ENCODE measurements at regions not wholly inside any gene's neighbourhood (a gene's known extent, or its start where the extent isn't known, plus 50 kb on each side); places are given as distances from the start of the nearest gene placed in this dataset.

- Mint-ChIP-seq H3K36me3 (ENCODE audit: low read depth) (no peaks in the 10 kb centered on the region), H3K9me3 (no peaks in the 10 kb centered on the region), H3K4me1 (ENCODE audit: low read depth) (no peaks in the 10 kb centered on the region), H3K27me3 (ENCODE audit: insufficient read depth) (no peaks in the 10 kb centered on the region), H3K27ac (no peak overlapping the region), H3K4me3 (no peak overlapping the region)
- DNase-seq (ENCODE audit: low spot score), result no peak
- intact Hi-C loops (cut with micrococcal nuclease), result no loop called here
Observed at GRCh38 chr12:115761784-115762183, 515.7 kb downstream of the MED13L start.

- H3K36me3 Mint-ChIP-seq (ENCODE audit: low read depth), result no peaks in the 10 kb centered on the region
- intact Hi-C loops (cut with micrococcal nuclease), result no loop called here
- no peak overlapping the region for H3K4me3 Mint-ChIP-seq
- no peaks in the 10 kb centered on the region for H3K9me3 Mint-ChIP-seq
- no peak overlapping the region for H3K27ac Mint-ChIP-seq
- H3K27me3 Mint-ChIP-seq (ENCODE audit: insufficient read depth), result peaks cover 2% of the 10 kb centered on the region
- DNase-seq (ENCODE audit: low spot score), result no peak
- H3K4me1 Mint-ChIP-seq (ENCODE audit: low read depth), result no peaks in the 10 kb centered on the region
Observed at GRCh38 chr12:115760231-115760630, 517.3 kb downstream of the MED13L start.

GRCh38 chr12:115758877-115759620 lies 518.4 kb downstream of the MED13L start:
- Mint-ChIP-seq H3K4me3 (no peak overlapping the region), H3K9me3 (no peaks in the 10 kb centered on the region), H3K4me1 (ENCODE audit: low read depth) (no peaks in the 10 kb centered on the region), H3K36me3 (ENCODE audit: low read depth) (no peaks in the 10 kb centered on the region), H3K27me3 (ENCODE audit: insufficient read depth) (peaks cover 5% of the 10 kb centered on the region), H3K27ac (no peak overlapping the region)
- no peak for DNase-seq (ENCODE audit: low spot score)
- intact Hi-C loops (cut with micrococcal nuclease), result no loop called here

GRCh38 chr12:115758183-115758582 lies 519.3 kb downstream of the MED13L start:
- no peak for DNase-seq (ENCODE audit: low spot score)
- Mint-ChIP-seq H3K9me3 (no peaks in the 10 kb centered on the region), H3K4me3 (no peak overlapping the region), H3K36me3 (ENCODE audit: low read depth) (no peaks in the 10 kb centered on the region), H3K27ac (no peak overlapping the region), H3K4me1 (ENCODE audit: low read depth) (no peaks in the 10 kb centered on the region), H3K27me3 (ENCODE audit: insufficient read depth) (peaks cover 5% of the 10 kb centered on the region)
- intact Hi-C loops (cut with micrococcal nuclease), result no loop called here

- Mint-ChIP-seq H3K9me3 (no peaks in the 10 kb centered on the region), H3K4me1 (ENCODE audit: low read depth) (no peaks in the 10 kb centered on the region), H3K27ac (no peak overlapping the region), H3K27me3 (ENCODE audit: insufficient read depth) (peaks cover 5% of the 10 kb centered on the region), H3K36me3 (ENCODE audit: low read depth) (no peaks in the 10 kb centered on the region), H3K4me3 (no peak overlapping the region)
- DNase-seq (ENCODE audit: low spot score), result no peak
- intact Hi-C loops (cut with micrococcal nuclease), result no loop called here
Observed at GRCh38 chr12:115756804-115757203, 520.7 kb downstream of the MED13L start.

GRCh38 chr12:115756271-115756670 lies 521.2 kb downstream of the MED13L start:
- no peak for DNase-seq (ENCODE audit: low spot score)
- Mint-ChIP-seq H3K4me1 (ENCODE audit: low read depth) (no peaks in the 10 kb centered on the region), H3K9me3 (no peaks in the 10 kb centered on the region), H3K4me3 (no peak overlapping the region), H3K36me3 (ENCODE audit: low read depth) (no peaks in the 10 kb centered on the region), H3K27me3 (ENCODE audit: insufficient read depth) (peaks cover 5% of the 10 kb centered on the region), H3K27ac (no peak overlapping the region)
- intact Hi-C loops (cut with micrococcal nuclease), result no loop called here

- H3K9me3 Mint-ChIP-seq, result no peaks in the 10 kb centered on the region
- H3K27me3 Mint-ChIP-seq (ENCODE audit: insufficient read depth), result peaks cover 5% of the 10 kb centered on the region
- no peak overlapping the region for H3K4me3 Mint-ChIP-seq
- no peak for DNase-seq (ENCODE audit: low spot score)
- no peak overlapping the region for H3K27ac Mint-ChIP-seq
- intact Hi-C loops (cut with micrococcal nuclease), result no loop called here
- H3K4me1 Mint-ChIP-seq (ENCODE audit: low read depth), result no peaks in the 10 kb centered on the region
- H3K36me3 Mint-ChIP-seq (ENCODE audit: low read depth), result no peaks in the 10 kb centered on the region
Observed at GRCh38 chr12:115755725-115756085, 521.8 kb downstream of the MED13L start.

GRCh38 chr12:115755061-115755724 lies 522.3 kb downstream of the MED13L start:
- H3K4me3 Mint-ChIP-seq, result no peak overlapping the region
- no peak overlapping the region for H3K27ac Mint-ChIP-seq
- H3K4me1 Mint-ChIP-seq (ENCODE audit: low read depth), result no peaks in the 10 kb centered on the region
- H3K9me3 Mint-ChIP-seq, result no peaks in the 10 kb centered on the region
- no peak for DNase-seq (ENCODE audit: low spot score)
- intact Hi-C loops (cut with micrococcal nuclease), result no loop called here
- no peaks in the 10 kb centered on the region for H3K36me3 Mint-ChIP-seq (ENCODE audit: low read depth)
- H3K27me3 Mint-ChIP-seq (ENCODE audit: insufficient read depth), result peaks cover 5% of the 10 kb centered on the region

GRCh38 chr12:115752913-115753726 lies 524.4 kb downstream of the MED13L start:
- Mint-ChIP-seq H3K4me1 (ENCODE audit: low read depth) (no peaks in the 10 kb centered on the region), H3K27ac (no peak overlapping the region), H3K27me3 (ENCODE audit: insufficient read depth) (peaks cover 5% of the 10 kb centered on the region), H3K9me3 (no peaks in the 10 kb centered on the region), H3K4me3 (no peak overlapping the region), H3K36me3 (ENCODE audit: low read depth) (no peaks in the 10 kb centered on the region)
- no peak for DNase-seq (ENCODE audit: low spot score)
- intact Hi-C loops (cut with micrococcal nuclease), result no loop called here

- intact Hi-C loops (cut with micrococcal nuclease), result no loop called here
- H3K27me3 Mint-ChIP-seq (ENCODE audit: insufficient read depth), result peaks cover 5% of the 10 kb centered on the region
- H3K4me1 Mint-ChIP-seq (ENCODE audit: low read depth), result no peaks in the 10 kb centered on the region
- H3K36me3 Mint-ChIP-seq (ENCODE audit: low read depth), result no peaks in the 10 kb centered on the region
- no peak for DNase-seq (ENCODE audit: low spot score)
- no peaks in the 10 kb centered on the region for H3K9me3 Mint-ChIP-seq
- H3K27ac Mint-ChIP-seq, result no peak overlapping the region
- no peak overlapping the region for H3K4me3 Mint-ChIP-seq
Observed at GRCh38 chr12:115752156-115752555, 525.3 kb downstream of the MED13L start.

GRCh38 chr12:115750340-115750739 lies 527.2 kb downstream of the MED13L start:
- Mint-ChIP-seq H3K9me3 (no peaks in the 10 kb centered on the region), H3K27me3 (ENCODE audit: insufficient read depth) (peaks cover 4% of the 10 kb centered on the region), H3K36me3 (ENCODE audit: low read depth) (no peaks in the 10 kb centered on the region), H3K4me1 (ENCODE audit: low read depth) (no peaks in the 10 kb centered on the region), H3K4me3 (no peak overlapping the region), H3K27ac (no peak overlapping the region)
- intact Hi-C loops (cut with micrococcal nuclease), result no loop called here
- DNase-seq (ENCODE audit: low spot score), result no peak

GRCh38 chr12:115749071-115749841 lies 528.2 kb downstream of the MED13L start:
- H3K27me3 Mint-ChIP-seq (ENCODE audit: insufficient read depth), result no peaks in the 10 kb centered on the region
- no peak for DNase-seq (ENCODE audit: low spot score)
- H3K27ac Mint-ChIP-seq, result no peak overlapping the region
- H3K4me3 Mint-ChIP-seq, result no peak overlapping the region
- intact Hi-C loops (cut with micrococcal nuclease), result no loop called here
- no peaks in the 10 kb centered on the region for H3K36me3 Mint-ChIP-seq (ENCODE audit: low read depth)
- no peaks in the 10 kb centered on the region for H3K4me1 Mint-ChIP-seq (ENCODE audit: low read depth)
- H3K9me3 Mint-ChIP-seq, result no peaks in the 10 kb centered on the region
